ENCODE measurements at regions not wholly inside any gene's neighbourhood (a gene's known extent, or its start where the extent isn't known, plus 50 kb on each side); places are given as distances from the start of the nearest gene placed in this dataset.

DNA sequence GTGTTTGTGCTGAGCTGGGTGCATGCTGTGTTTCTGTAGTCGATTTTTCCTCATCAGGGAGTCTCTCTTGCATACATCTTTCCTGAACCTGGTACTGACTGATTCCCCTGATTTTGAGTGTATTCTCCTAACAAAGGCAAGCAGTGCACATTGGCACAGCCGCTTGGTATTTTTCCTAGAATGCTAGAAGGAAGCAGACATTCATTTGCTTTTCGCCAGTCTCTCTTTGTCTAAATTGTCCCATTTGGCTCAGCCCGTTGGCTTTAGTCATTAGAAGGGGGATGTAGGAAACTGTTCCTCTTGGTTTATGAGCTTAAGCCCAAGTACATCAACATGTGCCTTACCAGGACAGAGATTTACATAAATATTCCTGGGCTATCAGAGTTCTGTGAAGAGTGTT is 266.1 kb upstream of the TMTC4 start:
- DNase-seq (ENCODE audit: low spot score), result no peak

DNA sequence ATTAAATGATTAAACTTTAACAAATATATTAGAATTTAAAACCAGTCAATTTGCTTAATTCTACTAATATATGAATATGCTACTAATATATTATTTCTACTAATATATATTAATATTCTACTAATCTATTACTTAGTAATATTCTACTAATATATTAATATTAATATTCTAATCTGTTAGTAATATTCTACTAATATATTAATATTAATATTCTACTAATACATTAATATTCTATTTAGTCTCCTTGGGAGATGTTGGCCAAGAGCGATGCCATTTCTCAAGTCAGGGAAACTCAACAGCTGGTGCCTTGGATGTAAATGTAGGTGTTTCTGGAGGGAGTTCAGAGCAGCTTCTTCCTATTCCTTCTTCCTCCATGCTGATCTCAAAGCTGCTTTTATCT is 259.2 kb upstream of the TMTC4 start:
- DNase-seq (ENCODE audit: low spot score), result no peak

DNA sequence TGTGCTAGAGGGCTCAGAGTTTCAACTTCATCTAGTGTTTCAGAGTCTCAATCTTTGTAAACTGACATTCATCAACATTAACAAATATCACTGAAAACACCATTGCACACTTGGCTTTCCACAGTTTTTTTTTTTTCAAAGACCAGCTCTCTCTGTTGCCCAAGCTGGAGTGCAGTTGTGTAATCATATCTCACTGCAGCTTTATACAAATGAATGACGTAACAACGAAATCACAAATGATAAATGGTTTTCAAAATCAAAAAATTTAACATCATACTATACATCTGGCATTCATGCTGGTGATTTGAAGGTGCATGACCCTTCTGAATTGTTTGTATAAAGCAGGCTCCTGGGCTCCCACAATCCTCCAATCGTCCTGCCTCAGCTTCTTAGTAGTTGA is 248.0 kb upstream of the TMTC4 start:
- DNase-seq (ENCODE audit: low spot score), result no peak

DNA sequence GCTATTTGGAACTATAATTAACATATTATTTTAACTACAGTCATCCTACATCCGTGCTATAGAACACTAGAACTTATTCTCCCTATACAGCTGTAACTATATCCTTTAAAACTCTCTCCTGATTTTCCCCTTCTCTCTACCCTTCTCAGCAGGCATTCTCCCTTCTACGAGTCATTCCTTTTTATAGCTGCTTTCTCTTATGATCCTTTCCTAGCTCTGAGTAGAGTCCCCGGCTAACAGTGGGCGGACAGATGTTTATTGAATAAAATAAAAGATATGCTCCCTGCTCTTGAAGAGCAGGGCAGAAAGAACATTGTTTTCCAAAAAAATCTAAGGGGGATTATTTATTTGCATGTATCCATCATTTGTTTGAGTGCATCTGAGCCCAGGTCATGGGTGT is 246.5 kb upstream of the TMTC4 start:
- DNase-seq (ENCODE audit: low spot score), result no peak

DNA sequence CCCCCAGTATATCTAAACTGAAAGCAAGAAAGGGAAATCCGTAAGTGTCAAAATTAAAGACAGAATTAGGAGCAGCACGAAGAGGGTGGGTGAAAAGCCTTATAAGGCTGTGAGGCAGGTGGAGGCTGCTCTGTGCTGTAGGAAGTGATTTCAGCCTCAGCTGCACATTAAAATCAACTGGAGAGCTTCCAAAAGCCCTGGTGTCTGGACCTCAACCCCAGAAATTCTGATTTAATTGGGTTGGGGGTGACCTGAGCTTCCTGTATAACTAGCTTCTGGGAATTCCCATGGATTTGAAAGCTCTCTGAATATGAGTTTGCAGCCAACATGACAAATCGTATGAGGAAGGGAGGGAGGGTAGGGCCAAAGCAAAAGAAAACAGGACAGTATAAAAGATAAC is 242.4 kb upstream of the TMTC4 start:
- no peak for DNase-seq (ENCODE audit: low spot score)

DNA sequence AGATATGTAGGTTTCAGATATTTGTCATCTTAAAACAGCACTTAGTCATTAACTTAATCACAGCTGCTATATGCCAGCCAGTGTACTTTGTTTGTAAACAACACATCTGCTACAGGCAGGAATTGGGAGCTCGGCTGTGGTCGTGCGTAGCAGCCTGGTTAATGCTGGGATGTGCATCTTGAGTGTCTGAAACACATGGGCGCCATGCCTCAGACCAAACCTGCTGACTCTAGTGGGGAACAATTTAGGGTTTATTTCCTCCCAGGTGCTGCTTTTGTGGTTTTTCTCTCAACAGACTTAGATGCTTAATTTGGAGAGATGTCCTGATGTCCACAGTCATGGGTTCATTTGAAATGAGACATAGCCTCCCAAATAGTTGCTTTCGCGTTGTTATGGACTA is 238.5 kb upstream of the TMTC4 start:
- DNase-seq (ENCODE audit: low spot score), result no peak

DNA sequence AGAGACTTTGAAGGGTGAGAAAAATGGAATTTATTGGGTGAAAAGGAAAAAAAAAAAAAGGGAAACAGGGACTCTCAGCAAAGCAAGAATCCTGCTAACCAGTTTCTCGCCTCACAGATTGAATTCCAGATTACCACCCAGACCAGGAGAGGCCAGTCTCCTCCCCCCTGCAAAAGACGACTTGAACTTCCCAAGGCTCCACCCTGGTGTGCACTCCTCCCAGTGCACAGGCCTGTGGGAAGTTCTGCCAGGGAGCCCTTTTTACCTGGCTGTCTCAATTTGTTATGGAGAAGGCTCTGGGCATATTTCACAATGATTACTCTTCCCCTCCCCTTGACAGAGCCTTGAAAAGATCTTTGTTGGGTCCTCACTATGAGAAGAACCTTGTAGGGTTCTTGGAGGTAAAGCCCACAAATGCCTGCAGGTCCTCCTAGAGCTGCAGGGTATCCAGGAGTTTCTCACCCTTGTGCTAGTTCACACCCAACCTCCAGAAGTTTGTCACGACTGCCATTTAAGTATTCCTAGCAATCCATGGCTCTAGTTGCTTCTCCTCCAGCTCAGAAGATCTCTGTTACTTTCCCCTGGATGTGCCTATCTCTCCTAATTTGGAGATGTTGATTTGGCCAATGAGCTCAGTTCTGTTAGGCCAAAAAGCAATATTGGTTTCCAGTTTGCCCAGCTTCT is 229.8 kb upstream of the TMTC4 start:
- DNase-seq (ENCODE audit: low spot score), result no peak

DNA sequence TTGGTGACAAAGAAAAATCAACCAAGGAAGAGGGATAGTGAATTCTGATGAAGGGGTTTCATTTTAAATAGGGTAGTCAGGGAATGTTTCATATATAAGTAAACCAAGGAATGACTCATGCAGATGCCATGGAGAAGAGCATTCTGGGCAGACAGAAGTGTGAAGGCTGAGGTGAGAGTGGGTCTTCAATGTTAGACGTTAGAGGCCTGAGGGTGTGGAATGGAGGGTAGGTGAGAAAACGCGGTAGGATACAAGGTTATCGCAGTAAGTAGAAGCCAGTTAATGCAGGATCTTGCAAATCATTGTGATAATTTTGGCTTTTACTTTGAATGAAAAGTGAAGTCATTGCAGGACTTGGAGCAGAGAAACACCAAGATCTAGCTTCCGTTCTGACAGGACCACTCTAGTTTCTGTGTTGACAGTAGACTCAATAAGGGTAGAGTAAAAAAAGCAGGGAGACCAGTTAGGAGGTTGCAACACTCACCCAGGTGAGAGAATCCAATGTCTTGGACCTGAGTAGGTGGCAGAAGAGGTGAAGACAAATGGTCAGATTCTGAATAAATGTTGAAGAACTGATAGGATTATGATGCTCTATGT is 225.2 kb upstream of the TMTC4 start:
- no peak for DNase-seq (ENCODE audit: low spot score)

DNA sequence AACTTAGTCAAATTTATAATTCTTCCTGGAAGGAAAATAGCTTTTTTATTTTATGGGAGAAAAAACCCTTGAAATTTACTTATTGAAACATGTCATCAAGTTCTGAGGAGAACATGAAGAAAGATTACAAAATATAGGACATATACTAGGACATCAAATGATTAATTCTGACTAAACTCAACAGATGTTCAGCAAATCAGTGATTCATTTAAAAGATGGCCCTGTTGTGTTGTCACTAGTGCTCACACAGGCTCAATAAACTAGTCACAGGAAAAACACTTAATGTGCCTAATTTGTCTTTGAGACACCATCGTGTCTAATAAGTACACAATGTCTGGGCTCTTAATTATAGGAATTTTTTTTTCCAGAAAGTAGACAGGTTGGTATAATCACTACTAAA is 223.8 kb upstream of the TMTC4 start:
- DNase-seq (ENCODE audit: low spot score), result no peak

DNA sequence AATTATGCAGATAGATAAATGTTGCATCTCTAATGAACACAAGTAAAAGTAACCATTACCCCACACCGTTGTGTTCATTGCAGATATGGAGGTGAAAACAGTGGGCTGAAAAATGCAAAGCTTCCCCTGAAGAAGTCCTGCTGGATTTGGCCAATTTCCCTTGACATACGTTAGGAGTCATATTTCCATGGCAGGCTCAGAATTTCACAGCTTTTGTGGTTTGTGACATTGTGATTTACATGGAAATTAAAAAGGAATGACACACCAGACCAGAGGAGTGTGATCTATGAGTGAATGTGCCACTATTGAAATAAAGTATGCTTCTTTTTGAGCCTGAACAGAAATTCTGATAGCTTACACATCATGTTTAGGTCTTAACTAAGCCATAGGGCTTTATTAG is 221.1 kb upstream of the TMTC4 start:
- DNase-seq (ENCODE audit: low spot score), result no peak

DNA sequence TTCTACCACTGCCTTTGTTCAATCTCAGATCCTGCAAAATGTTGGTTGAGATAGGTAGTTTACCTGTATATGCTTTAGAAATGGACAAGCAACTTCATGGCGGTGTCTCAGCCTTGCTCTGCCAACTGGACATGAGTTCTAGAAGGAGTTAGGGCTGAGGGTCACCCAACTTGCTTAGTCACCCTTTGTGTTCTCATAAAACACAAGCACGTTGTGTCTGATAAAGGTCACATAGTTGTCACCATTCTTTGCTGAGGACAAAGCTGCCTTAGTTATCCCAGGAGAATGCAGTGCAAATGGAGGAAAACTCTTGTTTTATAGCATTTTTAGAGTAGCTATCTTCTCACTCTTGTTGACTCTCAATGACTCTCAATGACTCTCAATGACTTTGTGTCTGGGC is 218.4 kb upstream of the TMTC4 start:
- no peak for DNase-seq (ENCODE audit: low spot score)

DNA sequence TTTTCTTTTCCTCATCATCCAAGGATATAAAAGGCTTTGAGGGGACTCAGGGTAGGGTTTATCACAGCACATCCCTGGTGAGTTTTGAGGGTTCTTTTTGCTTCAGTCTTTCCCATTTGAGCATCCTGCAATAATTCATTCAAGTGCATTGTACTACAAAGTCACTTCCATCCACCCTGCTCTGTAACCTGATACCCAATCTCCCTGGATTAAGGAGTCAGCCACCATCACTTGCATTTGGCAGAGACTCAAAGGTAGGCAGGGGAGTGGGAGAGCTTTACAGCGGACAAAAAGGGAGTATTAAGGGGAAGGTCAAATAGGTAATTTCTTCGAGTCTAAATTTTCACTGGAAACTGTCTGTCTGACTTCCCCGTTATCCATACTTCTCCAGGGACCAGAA is 216.1 kb upstream of the TMTC4 start:
- no peak for DNase-seq (ENCODE audit: low spot score)

DNA sequence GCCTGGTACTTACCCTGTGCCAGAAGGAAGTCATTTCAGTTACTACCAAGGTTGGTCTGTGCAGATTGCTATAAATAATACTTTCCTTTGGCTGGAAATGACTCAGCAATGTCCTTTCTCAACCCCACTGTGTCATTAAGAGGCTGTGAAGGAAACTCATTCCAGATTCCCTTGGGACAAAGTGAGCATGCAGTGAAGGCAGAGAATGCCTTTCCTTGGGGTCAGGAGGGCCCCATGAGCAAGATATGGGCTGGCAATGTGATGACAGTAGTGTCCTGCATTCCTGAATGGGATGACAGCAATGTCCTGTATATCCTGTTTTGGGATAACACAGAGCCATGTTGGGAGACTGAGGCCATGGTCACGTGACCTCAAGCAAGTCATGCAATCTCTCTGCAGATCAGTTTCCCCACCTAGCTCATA is 213.1 kb upstream of the TMTC4 start:
- DNase-seq (ENCODE audit: low spot score), result no peak

DNA sequence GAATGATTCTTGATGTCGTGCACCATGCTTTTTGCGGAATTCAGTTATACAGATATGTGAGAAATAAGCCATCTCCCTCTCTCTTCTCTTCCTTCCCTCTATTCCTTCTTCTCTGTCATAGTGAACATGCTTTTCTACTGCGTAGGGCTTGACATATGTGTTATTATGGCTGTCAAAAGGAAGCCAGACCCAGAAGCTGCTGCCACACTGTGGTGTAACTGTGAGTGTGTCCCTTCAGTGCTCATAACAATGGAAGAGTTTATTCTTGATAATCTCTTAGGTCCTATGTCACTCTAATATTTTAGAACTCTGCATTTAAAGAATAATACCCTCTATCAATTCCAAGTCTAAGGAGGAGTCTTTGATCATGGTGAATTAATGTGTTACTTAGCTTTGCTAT is 208.9 kb upstream of the TMTC4 start:
- DNase-seq (ENCODE audit: low spot score), result no peak

DNA sequence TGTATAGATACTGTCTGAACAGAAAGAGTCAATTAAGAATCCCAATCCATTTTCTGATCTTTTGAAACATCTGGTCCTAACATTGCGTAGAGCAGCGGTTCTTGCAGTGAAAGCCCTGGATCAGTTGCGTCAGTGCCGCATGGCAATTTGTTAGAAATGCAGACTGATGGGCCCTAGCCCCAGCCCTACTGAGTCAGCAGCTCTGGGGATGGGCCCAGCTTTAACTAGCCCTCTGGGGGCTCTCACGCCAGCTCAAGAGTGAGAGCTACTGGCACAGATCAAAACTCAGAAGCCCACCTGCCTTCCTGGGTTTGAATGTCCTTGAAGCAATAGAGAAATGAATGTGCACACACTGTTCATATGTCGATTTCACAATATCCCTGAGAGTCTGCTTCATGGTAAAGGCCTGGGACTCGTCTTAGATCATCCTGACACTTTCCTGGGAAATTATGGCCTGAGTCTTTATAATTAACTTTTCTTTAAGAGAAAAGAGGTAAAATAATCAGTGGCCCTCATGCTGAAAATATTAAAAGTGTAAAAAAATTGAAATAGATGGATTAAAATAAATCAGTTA is 206.8 kb upstream of the TMTC4 start:
- no peak for DNase-seq (ENCODE audit: low spot score)

DNA sequence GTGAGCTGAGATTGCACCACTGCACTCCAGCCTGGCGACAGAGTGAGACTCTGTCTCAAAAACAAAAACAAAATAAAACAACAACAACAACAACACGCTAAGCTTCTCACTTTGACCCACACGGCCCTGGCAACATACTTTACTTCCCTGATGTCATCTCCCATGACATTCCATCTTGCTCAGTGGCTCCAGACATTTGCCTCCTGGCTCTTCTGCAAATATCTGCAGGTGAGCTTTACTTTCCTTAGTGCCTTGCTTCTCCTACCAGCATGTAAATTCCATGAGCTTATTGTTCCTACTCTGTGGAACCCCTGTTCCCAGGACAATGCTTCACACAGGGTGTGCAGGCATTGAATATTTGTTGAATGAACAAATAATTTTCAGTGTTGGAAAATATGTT is 205.6 kb upstream of the TMTC4 start:
- DNase-seq (ENCODE audit: low spot score), result no peak

DNA sequence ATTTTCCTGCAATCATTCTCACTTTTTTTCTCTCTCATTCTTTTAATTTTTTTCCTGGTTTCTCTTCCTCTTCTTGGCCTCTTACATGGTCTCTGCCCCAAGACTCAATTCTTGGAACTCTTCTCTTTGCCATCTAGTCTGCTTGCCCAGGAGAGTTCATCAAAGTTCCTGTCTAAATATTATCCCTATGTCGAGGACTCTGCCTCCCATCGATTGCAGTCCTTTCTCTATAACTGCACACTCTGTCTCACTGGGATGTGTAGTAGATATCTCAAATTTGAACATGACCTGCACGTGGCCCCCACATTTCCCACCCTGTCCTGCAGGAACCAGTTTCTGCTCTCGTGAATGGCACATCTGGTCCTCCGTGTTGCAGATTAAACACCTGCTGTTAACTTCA is 204.7 kb upstream of the TMTC4 start:
- DNase-seq (ENCODE audit: low spot score), result no peak

DNA sequence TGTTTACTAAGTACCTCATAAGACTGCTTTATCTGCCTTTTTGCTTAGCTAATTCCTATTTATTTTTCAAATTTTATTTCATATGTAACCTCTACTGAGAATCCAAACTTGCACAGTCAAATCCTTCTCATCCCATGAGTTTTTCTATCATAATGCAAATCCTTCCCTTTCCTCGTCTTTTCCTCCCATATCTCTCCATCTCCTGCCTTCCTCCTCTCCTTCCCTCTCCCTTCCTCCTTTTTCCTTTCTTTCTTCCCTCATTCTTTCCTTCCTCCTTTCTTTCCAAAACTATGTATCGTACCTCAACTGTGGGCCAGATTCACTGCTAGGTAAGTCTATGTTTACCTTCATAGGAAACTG is 201.4 kb upstream of the TMTC4 start:
- DNase-seq (ENCODE audit: low spot score), result no peak

DNA sequence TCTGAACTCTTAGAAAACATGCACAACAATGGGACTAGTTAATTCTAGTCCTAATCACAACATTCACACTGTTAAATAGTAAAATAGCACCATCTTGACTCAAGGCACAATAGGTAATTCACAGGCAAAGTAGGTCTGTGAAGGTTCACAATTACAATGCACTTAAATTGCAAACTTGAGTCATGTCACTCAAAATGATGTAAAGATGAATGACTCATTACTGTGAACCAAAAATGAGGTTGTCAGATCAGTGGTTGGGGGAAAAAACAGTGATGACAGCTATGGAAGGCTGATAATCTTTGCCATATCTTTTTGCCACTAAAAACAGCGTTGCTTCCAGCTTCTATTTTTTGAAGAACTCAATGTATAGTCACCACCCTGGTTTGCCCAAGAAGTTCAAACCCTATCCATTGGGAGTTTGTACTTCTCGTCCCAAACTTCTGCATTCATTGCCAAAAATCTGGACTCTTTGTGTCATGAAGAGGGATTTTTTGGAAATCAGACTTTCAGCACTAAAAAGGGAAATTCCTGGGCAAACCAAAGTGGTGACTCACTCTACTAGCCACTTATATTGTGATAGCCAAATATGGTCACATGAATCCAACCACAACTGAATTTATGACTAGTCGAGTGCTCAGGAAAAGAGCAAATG is 200.9 kb upstream of the TMTC4 start:
- peak; percentile 63 for DNase-seq (ENCODE audit: low spot score)

DNA sequence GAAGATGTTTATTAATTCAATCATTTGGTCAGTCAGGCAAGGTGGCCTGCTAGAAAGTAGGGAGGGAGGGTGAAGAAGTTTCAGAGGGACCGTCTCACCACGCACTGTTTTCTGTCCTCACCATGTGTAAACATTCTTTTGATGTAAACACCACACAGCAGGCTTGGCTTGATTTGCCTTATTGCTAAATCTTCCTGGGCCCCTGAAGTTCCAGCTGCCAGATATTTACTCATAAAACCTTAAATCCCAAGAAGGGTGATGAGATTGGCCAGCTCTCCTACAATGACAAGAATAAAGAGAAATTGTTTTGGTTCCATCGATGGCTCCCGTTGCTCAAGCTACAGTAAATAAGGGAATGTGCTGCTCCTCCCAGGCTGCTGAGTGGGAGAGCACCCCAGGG is 198.2 kb upstream of the TMTC4 start:
- no peak for DNase-seq (ENCODE audit: low spot score)

DNA sequence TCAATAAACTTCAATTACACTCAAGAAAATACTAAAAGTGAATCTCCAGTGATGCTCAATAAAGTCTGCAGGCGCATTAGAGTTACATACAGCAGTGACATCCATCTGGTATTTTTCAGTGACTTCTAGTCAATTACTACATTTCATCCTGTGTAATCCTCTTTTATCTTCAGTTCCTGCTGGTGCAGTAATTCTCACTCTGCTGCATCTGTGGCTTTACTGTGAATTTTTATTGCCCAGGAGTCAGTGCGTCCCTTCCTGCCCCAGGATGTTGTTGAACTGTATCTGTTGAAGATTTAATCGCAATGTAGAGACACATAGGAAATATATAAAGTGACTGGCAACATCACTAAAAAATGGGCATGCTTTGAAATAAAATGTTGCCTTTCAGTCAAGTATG is 196.3 kb upstream of the TMTC4 start:
- DNase-seq (ENCODE audit: low spot score), result no peak

DNA sequence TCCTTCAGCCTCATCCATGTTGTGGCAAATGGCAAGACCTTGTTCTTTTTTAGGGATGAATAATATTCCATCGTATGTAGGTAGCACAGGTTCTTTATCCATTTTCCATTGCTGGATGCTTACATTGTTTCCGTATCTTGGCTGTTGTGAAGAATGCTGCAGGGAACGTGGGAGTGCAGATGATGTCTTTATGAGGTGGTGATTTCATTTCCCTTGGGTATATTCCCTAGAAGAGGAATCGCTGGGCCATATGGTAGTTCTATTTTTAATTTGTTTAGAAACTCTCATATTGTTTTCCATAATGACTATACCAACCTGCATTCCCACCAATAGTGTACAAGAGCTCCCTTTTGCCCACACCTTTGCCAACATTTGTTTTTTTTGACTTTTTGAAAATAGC is 186.3 kb upstream of the TMTC4 start:
- no peak for DNase-seq (ENCODE audit: low spot score)

DNA sequence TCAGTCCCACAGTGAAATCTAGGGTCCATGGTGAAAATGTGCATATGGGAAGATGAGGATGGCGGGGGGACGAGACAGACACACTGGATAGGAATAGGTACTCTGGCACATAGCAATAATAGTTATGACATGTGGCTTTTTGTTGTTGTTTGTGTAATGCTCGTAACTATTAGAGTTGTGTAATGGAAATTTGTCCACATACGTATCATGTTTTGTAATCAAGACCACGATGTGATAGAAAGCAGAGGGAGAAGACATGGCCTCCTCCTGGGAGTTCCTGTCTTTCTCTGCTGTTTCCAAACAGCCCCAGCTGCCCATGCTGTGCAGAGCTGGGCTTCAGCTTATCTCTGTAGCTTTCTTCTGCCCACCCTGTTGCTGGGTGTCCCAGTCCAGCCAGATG is 185.3 kb upstream of the TMTC4 start:
- no peak for DNase-seq (ENCODE audit: low spot score)

DNA sequence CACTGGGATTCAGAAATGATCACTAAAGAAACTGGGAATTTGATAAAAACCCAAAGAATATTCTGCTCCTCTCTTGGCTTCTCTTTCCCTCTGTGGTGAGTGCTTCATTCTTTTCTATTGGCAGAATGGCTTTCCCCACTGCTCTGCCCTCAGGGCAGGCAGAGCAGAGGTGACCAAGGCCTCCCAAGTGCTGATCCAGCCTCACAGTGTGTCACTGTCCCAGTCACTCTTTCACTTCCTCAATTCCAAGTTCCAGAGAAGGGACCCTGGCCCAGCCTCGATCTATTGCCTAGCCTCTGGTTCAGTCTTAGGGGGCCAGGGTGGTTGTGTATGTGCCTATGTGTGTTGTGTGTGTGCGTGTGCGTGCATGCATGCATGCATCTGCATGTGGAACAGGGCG is 180.6 kb upstream of the TMTC4 start:
- DNase-seq (ENCODE audit: low spot score), result no peak
